Neural cell (in vitro differentiated cells): ENCODE measurements at regions not wholly inside any gene's neighbourhood (a gene's known extent, or its start where the extent isn't known, plus 50 kb on each side); places are given as distances from the start of the nearest gene placed in this dataset.

Experiments used
- H2AFZ ChIP-seq: fragments of 200-600, 300-800 bp; sonication (generic), shearing (Covaris generic); 2 replicates; pipeline ENCODE4 v1.6.0; 2014; ENCODE audit warnings: low read depth, mild to moderate bottlenecking, antibody characterized with exemption, low read length, moderate library complexity
- H3F3A ChIP-seq: fragments of 200-600 bp; shearing (Covaris generic); 2 replicates; pipeline ENCODE4 v1.6.1; 2016; ENCODE audit warnings: mild to moderate bottlenecking, moderate library complexity, mixed read lengths, antibody characterized with exemption, low read length; ENCODE audit not compliant: insufficient read depth, poor library complexity, severe bottlenecking
- H3K27ac ChIP-seq: fragments of 200-600, 300-800 bp; sonication (generic), shearing (Covaris generic); 2 replicates; pipeline ENCODE4 v1.5.1; 2014; ENCODE audit warnings: mild to moderate bottlenecking, low read length, moderate library complexity
- H3K27me3 ChIP-seq: fragments of 300-800, 200-600 bp; sonication (generic), shearing (Covaris generic); 2 replicates; pipeline ENCODE4 v1.6.0; 2014; ENCODE audit warnings: mild to moderate bottlenecking, low read depth, low read length, moderate library complexity; ENCODE audit not compliant: insufficient read depth
- H3K36me3 ChIP-seq: fragments of 300-800, 200-600 bp; sonication (generic), shearing (Covaris generic); 2 replicates; pipeline ENCODE4 v1.5.1; 2014; ENCODE audit warnings: mild to moderate bottlenecking, antibody characterized with exemption, low read length, moderate library complexity; ENCODE audit not compliant: insufficient read depth
- H3K4me2 ChIP-seq: fragments of 300-800, 200-600 bp; sonication (generic), shearing (Covaris generic); 2 replicates; pipeline ENCODE4 v1.6.0; 2014; ENCODE audit warnings: mild to moderate bottlenecking, low read length
- H3K4me3 ChIP-seq: fragments of 300-800, 200-600 bp; sonication (generic), shearing (Covaris generic); 2 replicates; pipeline ENCODE4 v1.5.1; 2014; ENCODE audit warnings: mild to moderate bottlenecking, low read length, moderate library complexity
- H3K79me2 ChIP-seq: fragments of 200-600 bp; shearing (Covaris generic); replicated peaks from 2 replicates; pipeline ENCODE4 v1.6.0; 2014; ENCODE audit warnings: mild to moderate bottlenecking, low read length, moderate library complexity; ENCODE audit not compliant: insufficient read depth
- H3K9ac ChIP-seq: fragments of 300-800, 200-600 bp; sonication (generic), shearing (Covaris generic); 2 replicates; pipeline ENCODE4 v1.6.1; 2016; ENCODE audit warnings: mild to moderate bottlenecking, low read length, mixed read lengths
- H3K9me2 ChIP-seq: fragments of 200-600 bp; shearing (Covaris generic); 2 replicates; pipeline ENCODE4 v1.6.1; 2016; ENCODE audit warnings: mild to moderate bottlenecking, low read length, mixed read lengths; ENCODE audit not compliant: insufficient read depth
- H3K9me3 ChIP-seq: fragments of 200-600, 300-800 bp; sonication (generic), shearing (Covaris generic); 2 replicates; pipeline ENCODE4 v1.6.1; 2016; ENCODE audit warnings: mild to moderate bottlenecking, mixed run types, low read length, moderate library complexity, mixed read lengths
- H4K20me1 ChIP-seq: fragments of 200-600 bp; shearing (Covaris generic); 2 replicates; pipeline ENCODE4 v1.6.1; 2016; ENCODE audit warnings: mild to moderate bottlenecking, mixed run types; ENCODE audit not compliant: insufficient read depth
- CTCF ChIP-seq: fragments of 450-650 bp; IDR thresholded peaks from 2 replicates; pipeline ENCODE4 v1.5.1; 2014; ENCODE audit warnings: antibody characterized with exemption, mild to moderate bottlenecking, moderate library complexity; ENCODE audit not compliant: poor library complexity, severe bottlenecking
- EP300 ChIP-seq: fragments of 450-650 bp; conservative IDR thresholded peaks from 2 replicates; pipeline ENCODE4 v1.6.1; 2014; ENCODE audit warnings: antibody characterized with exemption, mild to moderate bottlenecking, moderate library complexity; ENCODE audit not compliant: poor library complexity, severe bottlenecking
- EZH2 ChIP-seq: fragments of 200-600, 300-800 bp; shearing (Covaris generic), sonication (generic); IDR thresholded peaks from 2 replicates; pipeline ENCODE4 v1.6.1; 2014; ENCODE audit warnings: antibody characterized with exemption, low read length, borderline replicate concordance, mild to moderate bottlenecking; ENCODE audit not compliant: insufficient read depth, poor library complexity, severe bottlenecking
- MXI1 ChIP-seq: fragments of 450-650 bp; conservative IDR thresholded peaks from 2 replicates; pipeline ENCODE4 v1.6.1; 2014; ENCODE audit warnings: antibody characterized with exemption, mild to moderate bottlenecking; ENCODE audit not compliant: poor library complexity, severe bottlenecking
- POLR2AphosphoS5 ChIP-seq: IDR thresholded peaks from 2 replicates; pipeline ENCODE4 v1.6.1; 2012
- RAD21 ChIP-seq: fragments of 450-650 bp; conservative IDR thresholded peaks from 2 replicates; pipeline ENCODE4 v1.6.1; 2014; ENCODE audit warnings: antibody characterized with exemption, mild to moderate bottlenecking, moderate library complexity
- REST ChIP-seq: IDR thresholded peaks from 2 replicates; pipeline ENCODE4 v1.6.1; 2012; ENCODE audit warnings: borderline replicate concordance
- SMC3 ChIP-seq: fragments of 450-650 bp; conservative IDR thresholded peaks from 2 replicates; pipeline ENCODE4 v1.6.1; 2014; ENCODE audit warnings: antibody characterized with exemption, mild to moderate bottlenecking, moderate library complexity; ENCODE audit not compliant: poor library complexity
- TAF1 ChIP-seq: IDR thresholded peaks from 2 replicates; pipeline ENCODE4 v1.6.1; 2012; ENCODE audit warnings: low read depth

GRCh38 chr10:118471863-118472262 lies 123.6 kb downstream of the PRLHR start:
- H3K4me2 ChIP-seq = no peak overlapping the region
- no peak overlapping the region for H3K4me3 ChIP-seq

GRCh38 chr10:118470470-118470869 lies 125.0 kb downstream of the PRLHR start:
- H3K4me3 ChIP-seq = no peak overlapping the region
- no peaks in the 10 kb centered on the region for H3K27me3 ChIP-seq
- H3K9ac ChIP-seq = no peak overlapping the region
- TF ChIP-seq MXI1 (no peak), TAF1 (no peak), CTCF (no peak)
- no peaks in the 10 kb centered on the region for H3F3A ChIP-seq
- H3K79me2 ChIP-seq = no peaks in the 10 kb centered on the region
- no peak overlapping the region for H3K4me2 ChIP-seq
- no peak overlapping the region for H2AFZ ChIP-seq
- H3K27ac ChIP-seq = no peak overlapping the region
- no peaks in the 10 kb centered on the region for H4K20me1 ChIP-seq
- no peaks in the 10 kb centered on the region for H3K36me3 ChIP-seq
- no peaks in the 10 kb centered on the region for H3K9me2 ChIP-seq
- H3K9me3 ChIP-seq = peaks cover 3% of the 10 kb centered on the region

More at GRCh38 chr10:118471863-118472262, 123.6 kb downstream of the PRLHR start:
- Histone ChIP-seq H3K79me2 (no peaks in the 10 kb centered on the region), H3K27me3 (no peaks in the 10 kb centered on the region), H3K9me3 (peaks cover 3% of the 10 kb centered on the region), H2AFZ (no peak overlapping the region), H3K27ac (no peak overlapping the region), H3K9me2 (no peaks in the 10 kb centered on the region), H3K36me3 (no peaks in the 10 kb centered on the region), H4K20me1 (no peaks in the 10 kb centered on the region), H3K9ac (no peak overlapping the region), H3F3A (no peaks in the 10 kb centered on the region)
- TF ChIP-seq POLR2AphosphoS5 = no peak
- no peak for TF ChIP-seq RAD21
- TF ChIP-seq EP300 = no peak
- TF ChIP-seq MXI1 = no peak
- no peak for TF ChIP-seq SMC3
- no peak for TF ChIP-seq EZH2
- no peak for TF ChIP-seq TAF1

- H3K9ac ChIP-seq = no peak overlapping the region
- H3K27me3 ChIP-seq = no peaks in the 10 kb centered on the region
- no peak overlapping the region for H3K4me3 ChIP-seq
- H3K9me3 ChIP-seq = peaks cover 3% of the 10 kb centered on the region
- no peaks in the 10 kb centered on the region for H3K79me2 ChIP-seq
- H3F3A ChIP-seq = no peaks in the 10 kb centered on the region
- H3K9me2 ChIP-seq = no peaks in the 10 kb centered on the region
- TF ChIP-seq EP300 = no peak
- TF ChIP-seq RAD21 = no peak
- no peak for TF ChIP-seq MXI1
- no peak for TF ChIP-seq REST
- no peak for TF ChIP-seq CTCF
- no peak for TF ChIP-seq POLR2AphosphoS5
- no peak for TF ChIP-seq TAF1
- TF ChIP-seq EZH2 = no peak
- no peak for TF ChIP-seq SMC3
- no peak overlapping the region for H3K4me2 ChIP-seq
- no peaks in the 10 kb centered on the region for H4K20me1 ChIP-seq
- H3K36me3 ChIP-seq = no peaks in the 10 kb centered on the region
- H2AFZ ChIP-seq = no peak overlapping the region
- H3K27ac ChIP-seq = no peak overlapping the region
Measured at GRCh38 chr10:118467200-118467599, 125.1 kb upstream of the FAM204A start.
